GM18861 (cell line): ENCODE measurements at regions not wholly inside any gene's neighbourhood (a gene's known extent, or its start where the extent isn't known, plus 50 kb on each side); places are given as distances from the start of the nearest gene placed in this dataset.
A peak's percentile ranks its signal among the peaks of the same experiment; 100 is the strongest.
"Not testable (repeated sequence)": the region's sequence is repeated elsewhere in the genome, so short reads cannot be mapped to it uniquely, and the experiment has no call there.

Experiments used
- ATAC-seq: cut with Tn5 transposase; IDR thresholded peaks from one replicate; pipeline ENCODE4 v1.9.1; 2021; ENCODE audit not compliant: unreplicated experiment

DNA sequence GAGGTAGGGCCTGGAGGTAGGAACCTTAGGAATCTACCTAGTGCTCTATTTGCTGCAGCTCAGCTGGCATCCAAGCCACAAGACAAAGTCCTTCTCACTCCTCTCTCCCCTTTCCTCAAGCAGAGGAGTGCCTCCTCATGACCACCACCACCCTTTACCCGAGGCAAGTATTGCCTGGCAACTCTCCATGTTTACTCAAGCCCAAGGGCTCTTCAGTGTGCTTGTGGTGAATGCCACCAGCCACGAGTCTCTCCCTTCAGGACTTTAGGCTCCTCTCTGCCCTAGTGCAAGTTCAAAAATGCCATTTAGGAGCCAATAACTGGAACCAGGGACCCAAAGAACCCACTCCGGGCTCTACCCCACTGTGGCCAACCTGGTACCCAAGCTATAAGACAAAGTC, 514.5 kb upstream of the RGMB start:
- ATAC-seq = no peak

- ATAC-seq = no peak
Observed at GRCh38 chr5:98259595-98259994, 513.9 kb upstream of the RGMB start.

DNA sequence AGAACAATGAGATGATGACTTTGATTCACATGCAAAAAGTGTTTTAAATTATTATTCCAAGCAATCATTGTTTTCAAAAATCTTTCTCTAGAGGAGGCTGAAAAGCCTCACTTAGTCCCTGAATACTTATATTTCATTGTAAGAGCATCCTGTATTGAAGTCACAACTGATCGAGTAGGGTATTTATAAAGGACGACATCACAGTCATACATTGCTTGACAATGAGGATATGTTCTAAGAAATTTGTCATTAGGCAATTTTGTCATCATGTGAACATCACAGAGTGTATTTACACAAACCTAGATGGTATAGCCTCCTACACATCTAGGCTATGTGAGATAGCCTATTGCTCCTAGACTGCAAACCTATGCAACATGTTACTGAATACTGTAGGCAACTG, 510.4 kb upstream of the RGMB start:
- no peak for ATAC-seq

DNA sequence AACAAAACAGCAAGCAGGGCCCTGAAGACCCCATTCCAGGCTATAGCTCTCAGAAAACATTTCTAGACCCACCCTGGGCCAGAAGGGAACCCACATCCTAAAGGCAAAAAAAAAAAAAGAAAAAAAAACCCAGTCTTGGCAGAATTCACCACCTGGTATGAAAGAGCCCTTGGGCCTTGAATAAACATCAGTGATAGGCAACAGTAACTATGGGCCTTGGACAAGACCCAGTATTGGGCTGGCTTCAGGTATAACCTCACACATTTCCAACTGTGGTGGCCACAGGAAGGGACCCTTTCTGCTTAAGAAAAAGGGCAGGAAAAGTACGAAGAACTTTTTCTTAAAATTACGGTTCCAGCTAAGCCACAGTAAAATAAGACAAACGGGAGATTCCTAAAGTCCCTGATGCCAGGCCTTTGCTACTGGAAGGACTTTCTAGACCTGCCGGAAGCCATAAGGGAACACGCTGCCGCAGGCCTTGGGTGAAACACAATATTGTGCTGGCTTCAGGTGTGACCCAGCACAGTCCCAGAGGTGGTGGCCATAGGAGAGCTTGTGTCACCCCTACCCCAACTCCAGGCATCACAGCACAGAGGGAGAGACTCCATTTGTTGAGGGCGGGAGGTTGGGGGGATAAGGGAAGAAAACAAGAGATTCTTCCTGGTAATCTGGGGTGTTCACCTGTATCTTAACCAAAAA, 505.2 kb upstream of the RGMB start:
- no peak for ATAC-seq

DNA sequence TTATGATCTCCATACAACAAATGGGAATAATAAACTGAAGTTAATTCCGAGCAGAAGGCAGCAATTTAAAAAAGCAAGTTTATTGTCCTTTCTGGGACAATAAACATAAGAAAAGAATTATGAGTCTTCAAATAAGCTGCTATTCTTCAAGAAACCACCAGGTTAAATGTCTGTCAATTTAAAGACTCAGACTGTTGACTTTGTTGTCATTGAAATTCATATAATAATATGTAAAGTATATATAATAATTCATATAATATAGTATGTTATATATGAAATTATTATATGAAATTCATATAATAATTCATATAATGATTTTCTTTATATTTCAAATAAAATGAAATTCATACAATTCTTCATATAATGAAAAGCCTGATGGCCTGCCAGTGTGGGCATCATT, 497.5 kb upstream of the RGMB start:
- no peak for ATAC-seq

- ATAC-seq = no peak
Observed at GRCh38 chr5:98282521-98282920, 490.9 kb upstream of the RGMB start.

GRCh38 chr5:98292496-98292895, 481.0 kb upstream of the RGMB start:
- no peak for ATAC-seq

DNA sequence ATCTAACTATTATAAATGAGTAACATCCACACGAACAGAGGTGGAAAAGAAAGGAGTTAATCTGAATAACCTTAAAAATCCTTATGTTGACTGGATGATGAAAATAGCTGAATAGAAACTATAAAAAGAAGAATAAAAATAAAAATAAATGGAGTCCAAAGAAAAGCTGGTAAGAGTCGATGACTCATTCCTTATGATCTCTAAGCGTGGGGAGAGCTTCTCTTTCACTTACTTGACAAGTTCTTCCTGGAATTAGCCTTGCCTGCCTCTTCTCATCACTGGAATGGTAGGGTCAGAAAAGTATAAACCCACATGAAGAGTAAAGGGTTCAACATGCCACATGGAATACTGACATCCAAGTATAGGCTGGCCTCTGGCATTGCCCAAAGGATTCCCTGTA, 477.0 kb upstream of the RGMB start:
- ATAC-seq = no peak

DNA sequence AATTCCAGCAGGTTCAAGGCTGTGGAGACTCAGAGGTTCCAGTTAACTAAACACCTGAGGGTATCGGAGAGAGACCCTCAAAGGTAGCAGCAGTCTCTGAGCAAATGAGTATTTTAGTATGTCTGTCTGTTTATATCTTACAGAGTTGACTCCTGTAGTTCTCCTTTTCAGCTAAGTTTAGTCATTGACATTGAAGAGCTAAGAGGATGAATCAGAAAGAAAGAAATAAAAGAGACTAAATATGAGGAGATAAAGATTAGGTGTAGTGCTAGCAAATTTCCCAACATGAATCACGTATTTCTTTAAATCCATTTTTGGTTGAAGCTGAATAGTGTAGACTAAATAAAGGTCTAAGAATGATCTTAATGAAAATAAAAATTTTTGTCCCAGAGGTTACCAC, 474.0 kb upstream of the RGMB start:
- no peak for ATAC-seq

DNA sequence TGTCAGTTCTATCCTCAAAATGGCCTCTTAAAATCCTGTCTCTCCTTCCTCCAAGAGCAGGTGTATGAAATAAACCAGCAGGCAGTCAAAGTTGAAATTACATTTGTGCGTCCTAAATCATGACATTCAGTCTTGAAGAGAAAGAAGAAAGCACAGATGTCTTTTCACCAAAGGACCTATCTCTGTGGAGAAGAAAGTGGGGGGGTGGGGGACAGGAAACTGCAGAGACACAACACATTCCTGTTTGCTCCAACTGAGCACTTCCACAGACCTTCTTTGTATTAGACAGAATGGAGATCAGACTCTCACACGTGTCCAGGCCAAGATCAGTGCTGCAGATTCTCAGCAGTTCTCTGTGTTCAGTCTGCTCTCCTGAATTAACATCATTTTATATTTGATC, 471.9 kb upstream of the RGMB start:
- ATAC-seq = no peak

DNA sequence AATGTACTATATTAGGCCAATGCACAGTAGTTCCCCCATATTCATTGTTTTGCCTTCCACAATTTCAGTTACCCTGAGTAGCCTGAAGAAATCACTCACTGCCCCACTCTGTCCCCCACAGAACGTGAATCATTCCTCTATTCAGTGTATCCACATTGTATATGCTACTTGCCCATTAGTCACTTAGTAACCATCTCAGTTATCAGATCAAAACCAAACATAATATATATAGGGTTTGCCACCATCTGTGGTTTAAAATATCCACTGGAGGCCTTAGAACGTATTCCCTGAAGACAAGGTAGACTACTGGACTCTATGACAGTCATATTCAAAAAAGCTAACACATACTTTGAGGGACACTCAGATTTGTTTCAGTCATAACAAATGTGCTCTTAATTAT, 465.7 kb upstream of the RGMB start:
- ATAC-seq = no peak

DNA sequence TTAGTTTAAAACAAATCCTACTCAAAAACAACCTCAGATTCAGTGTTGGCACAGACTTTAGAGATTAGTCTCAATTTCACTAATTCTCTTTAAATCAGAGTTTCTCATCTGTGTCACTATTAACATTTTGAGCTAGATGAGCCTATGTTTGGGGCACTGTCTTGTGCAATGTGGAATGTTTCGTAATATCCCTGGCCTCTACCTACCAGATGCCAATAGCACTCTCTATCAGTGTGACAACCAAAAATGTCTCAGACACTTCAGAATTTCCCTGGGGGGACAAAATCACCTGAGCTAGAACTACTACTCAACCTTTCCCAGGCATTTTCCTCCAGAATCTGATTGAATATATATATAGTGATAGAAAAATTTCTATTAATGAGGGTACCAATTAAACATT, 465.2 kb upstream of the RGMB start:
- ATAC-seq = no peak

DNA sequence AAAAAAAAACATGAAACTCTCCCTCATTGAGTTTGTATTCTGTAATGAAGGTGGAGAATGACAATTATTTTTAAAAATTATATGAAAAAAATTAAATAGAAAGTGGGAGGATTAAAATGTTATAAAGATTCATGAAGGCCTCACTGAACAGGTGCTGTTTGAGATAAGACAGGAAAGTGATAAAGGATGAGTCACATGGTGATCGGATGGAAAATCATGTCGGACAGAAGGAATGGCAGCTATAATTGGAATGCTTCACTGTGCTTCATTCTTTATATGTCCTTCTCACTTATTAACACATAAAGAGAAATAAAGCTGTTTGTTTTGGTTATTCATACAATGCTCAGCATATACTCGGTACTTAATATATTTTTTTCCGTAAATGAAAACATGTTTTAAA, 464.5 kb upstream of the RGMB start:
- no peak for ATAC-seq

DNA sequence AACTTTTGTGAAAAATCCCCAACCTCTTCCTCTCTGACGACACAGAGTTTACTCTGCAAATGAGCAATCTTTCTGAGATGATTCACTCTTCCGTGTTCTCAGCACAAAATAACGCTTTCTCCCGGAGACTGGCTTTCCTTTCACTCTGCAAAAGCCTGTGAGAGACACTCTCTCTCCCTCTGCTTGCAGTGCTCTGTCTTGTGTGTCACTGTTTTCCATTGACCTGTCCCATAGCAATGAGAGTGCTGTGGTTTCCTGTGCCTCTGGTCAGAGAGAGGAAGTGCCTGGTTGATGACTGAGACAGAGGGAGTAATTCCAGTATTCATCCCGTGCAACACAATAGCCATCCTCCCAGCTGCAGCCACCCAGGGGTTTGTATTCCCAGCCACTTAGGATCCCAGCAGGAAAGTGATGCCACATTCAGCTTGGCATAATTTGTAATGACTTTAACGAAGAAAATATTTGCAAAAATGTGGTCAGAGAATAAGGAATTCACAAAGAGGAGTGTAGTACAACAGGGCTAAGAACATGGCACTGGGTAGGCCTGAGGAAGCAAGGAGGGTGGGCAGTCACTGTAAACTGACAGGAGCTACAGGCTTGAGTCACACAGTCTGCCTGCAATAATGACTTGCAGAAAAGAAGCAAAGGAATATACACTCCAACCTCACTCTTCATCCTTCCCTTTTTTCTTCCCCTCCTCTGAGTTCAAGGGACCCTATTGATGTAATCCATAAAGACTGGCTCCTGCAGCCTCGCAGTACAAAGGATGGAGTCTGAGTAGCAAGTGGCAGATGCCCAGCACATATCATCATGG, 463.5 kb upstream of the RGMB start:
- peak; percentile 83 for ATAC-seq

GRCh38 chr5:98314292-98314691, 459.2 kb upstream of the RGMB start:
- no peak for ATAC-seq

- no peak for ATAC-seq
Observed at GRCh38 chr5:98318386-98318785, 455.1 kb upstream of the RGMB start.

- ATAC-seq = no peak
Observed at GRCh38 chr5:98319299-98320011, 454.0 kb upstream of the RGMB start.

- no peak for ATAC-seq
Observed at GRCh38 chr5:98320343-98320742, 453.1 kb upstream of the RGMB start.

GRCh38 chr5:98321361-98321760, 452.1 kb upstream of the RGMB start:
- ATAC-seq = no peak

- not testable (repeated sequence) for ATAC-seq
Observed at GRCh38 chr5:98325187-98325586, 448.3 kb upstream of the RGMB start.

DNA sequence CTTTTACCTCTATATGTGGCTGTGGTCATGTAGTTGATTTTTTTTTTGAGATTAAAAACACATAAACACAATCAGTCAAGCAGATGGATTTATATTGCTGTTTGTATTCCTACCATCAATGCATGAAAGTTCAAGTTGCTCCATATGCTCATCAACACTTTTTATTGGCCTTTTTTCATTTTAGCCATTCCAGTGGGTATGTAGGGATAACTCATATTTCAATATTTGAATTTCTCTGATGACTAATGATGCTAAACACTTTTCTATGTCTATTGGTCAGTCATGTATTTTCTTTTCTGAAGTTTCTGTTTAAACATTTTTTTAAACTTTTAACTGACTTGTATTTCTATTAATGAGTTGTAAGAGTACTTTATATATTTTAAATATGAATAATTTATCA, 445.4 kb upstream of the RGMB start:
- no peak for ATAC-seq

DNA sequence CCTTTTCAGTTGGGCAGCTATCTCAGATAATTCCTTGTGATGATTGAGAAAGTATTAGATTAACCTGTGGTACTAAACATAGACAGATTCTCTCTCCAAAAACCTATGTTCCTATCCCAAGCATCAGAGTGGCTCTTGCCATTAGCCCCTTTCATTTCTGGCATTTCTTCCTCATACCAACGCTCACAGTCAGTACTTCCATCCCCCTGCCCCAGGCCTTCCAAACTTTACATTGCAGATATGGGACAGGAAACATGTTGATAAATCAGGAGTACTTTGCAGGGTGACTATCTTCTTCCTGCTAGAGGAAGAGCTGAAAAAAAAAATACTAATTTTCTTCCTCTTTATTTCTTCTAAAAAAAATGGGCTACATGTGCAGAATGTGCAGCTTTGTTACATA, 442.6 kb upstream of the RGMB start:
- ATAC-seq = no peak
